Erythroblast (primary cell): ENCODE measurements at regions not wholly inside any gene's neighbourhood (a gene's known extent, or its start where the extent isn't known, plus 50 kb on each side); places are given as distances from the start of the nearest gene placed in this dataset.

Source experiments
- GATA1 ChIP-seq: IDR thresholded peaks from 2 replicates; pipeline ENCODE4 v1.6.1; 2011; ENCODE audit warnings: low read depth, mild to moderate bottlenecking, control low read depth, low read length, moderate library complexity
- POLR2A ChIP-seq: IDR thresholded peaks from 2 replicates; pipeline ENCODE4 v1.6.1; 2011; ENCODE audit warnings: mild to moderate bottlenecking, low read length

DNA sequence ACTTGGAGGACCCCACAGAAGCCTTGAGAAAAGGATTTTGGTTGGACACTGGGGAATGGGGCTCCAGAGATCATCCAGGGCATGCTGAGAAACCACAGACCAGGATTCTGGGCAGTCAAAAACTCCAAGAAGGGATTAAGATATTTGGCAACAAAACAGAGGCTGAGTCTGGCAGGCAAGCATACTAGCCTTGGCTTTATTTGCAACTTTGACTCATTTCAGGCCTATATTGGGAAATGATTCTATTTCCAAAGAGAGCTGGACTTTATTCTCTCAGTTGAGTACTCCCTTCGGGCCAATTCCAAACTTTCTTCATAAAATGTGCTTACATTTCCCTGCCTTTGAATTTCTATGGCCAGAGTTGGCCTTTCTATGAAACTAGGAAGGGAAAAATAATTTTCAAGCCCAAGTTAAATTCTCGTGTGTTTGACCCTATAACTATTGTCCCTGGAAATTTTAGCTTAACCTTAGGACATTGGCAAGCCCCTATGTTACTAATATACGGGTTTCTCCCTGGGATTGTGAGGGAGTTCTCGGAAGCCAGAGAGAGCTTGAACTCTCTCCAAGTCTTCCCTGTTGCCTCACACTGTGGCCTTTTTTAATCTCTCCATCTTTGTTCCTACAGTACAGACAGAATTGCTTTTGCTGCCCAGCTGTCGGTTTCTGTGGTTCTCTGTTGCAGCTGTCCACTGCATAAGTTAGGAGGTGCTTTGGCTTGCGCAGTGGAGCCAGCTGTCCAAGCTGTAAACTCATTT lies 112.6 kb upstream of the FAM9A start:
- TF ChIP-seq POLR2A (no peak), GATA1 (no peak)
